Gastroesophageal sphincter (tissue), 3 donors: ENCODE measurements at regions not wholly inside any gene's neighbourhood (a gene's known extent, or its start where the extent isn't known, plus 50 kb on each side); places are given as distances from the start of the nearest gene placed in this dataset.

ENCODE experiments used
- EP300 ChIP-seq: sonication (generic); formaldehyde crosslinking; IDR thresholded peaks from one replicate; pipeline ENCODE4 v1.6.1; 2017; ENCODE audit warnings: antibody characterized with exemption, mild to moderate bottlenecking
- TF ChIP-seq, protein P1 (sequence below), 4 experiments: fragments of 200-600 bp in 2 of 4; fragments of 450-650 bp in 2 of 4; sonication (generic) in 1 of 4; IDR thresholded peaks; one replicate each; pipeline ENCODE4 v1.5.1; 2017 to 2019; ENCODE audit warnings: antibody characterized with exemption in 4 of 4, mild to moderate bottlenecking in 2 of 4, moderate library complexity in 2 of 4

DNA sequence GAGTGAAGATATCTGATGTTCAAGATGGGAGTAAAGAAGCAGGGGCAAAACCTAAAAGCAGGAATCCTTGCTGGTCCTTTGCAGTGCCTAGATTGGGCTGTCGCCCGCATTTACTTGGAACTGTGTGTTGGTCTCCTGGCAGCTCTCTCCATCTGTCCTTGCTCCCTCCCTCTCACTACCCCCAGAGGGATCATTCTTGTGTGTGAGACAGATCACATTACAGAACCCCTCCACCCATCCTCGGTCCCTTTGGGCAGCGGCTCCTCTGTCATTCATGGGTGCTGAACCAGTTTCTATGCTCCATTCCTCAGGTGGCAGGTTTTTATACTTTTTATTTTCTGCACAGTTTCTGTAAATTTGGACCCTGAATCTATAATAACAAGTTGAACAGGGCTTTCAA is 99.4 kb upstream of the MYOCD start:
- TF ChIP-seq, protein P1, sequence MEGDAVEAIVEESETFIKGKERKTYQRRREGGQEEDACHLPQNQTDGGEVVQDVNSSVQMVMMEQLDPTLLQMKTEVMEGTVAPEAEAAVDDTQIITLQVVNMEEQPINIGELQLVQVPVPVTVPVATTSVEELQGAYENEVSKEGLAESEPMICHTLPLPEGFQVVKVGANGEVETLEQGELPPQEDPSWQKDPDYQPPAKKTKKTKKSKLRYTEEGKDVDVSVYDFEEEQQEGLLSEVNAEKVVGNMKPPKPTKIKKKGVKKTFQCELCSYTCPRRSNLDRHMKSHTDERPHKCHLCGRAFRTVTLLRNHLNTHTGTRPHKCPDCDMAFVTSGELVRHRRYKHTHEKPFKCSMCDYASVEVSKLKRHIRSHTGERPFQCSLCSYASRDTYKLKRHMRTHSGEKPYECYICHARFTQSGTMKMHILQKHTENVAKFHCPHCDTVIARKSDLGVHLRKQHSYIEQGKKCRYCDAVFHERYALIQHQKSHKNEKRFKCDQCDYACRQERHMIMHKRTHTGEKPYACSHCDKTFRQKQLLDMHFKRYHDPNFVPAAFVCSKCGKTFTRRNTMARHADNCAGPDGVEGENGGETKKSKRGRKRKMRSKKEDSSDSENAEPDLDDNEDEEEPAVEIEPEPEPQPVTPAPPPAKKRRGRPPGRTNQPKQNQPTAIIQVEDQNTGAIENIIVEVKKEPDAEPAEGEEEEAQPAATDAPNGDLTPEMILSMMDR (IDR thresholded peaks at IDR 0.05): no peak
- no peak for TF ChIP-seq EP300
